MM.1S (cell line): ENCODE measurements at regions not wholly inside any gene's neighbourhood (a gene's known extent, or its start where the extent isn't known, plus 50 kb on each side); places are given as distances from the start of the nearest gene placed in this dataset.

ENCODE experiments used
- CTCF ChIP-seq: fragments of 300-600 bp; sonication (generic); IDR thresholded peaks from 2 replicates; pipeline ENCODE4 v1.5.1; 2016; ENCODE audit warnings: antibody characterized with exemption, low read length, mixed read lengths
- EZH2 ChIP-seq: fragments of 300-600 bp; sonication (generic); optimal IDR thresholded peaks from 2 replicates; pipeline ENCODE3; 2017; ENCODE audit warnings: low read depth, mild to moderate bottlenecking, antibody characterized with exemption, low read length, mixed read lengths
- EZH2phosphoT487 ChIP-seq: fragments of 300-600 bp; sonication (generic); IDR thresholded peaks from 2 replicates; pipeline ENCODE4 v1.6.1; 2018; ENCODE audit warnings: antibody characterized with exemption, low read length

DNA sequence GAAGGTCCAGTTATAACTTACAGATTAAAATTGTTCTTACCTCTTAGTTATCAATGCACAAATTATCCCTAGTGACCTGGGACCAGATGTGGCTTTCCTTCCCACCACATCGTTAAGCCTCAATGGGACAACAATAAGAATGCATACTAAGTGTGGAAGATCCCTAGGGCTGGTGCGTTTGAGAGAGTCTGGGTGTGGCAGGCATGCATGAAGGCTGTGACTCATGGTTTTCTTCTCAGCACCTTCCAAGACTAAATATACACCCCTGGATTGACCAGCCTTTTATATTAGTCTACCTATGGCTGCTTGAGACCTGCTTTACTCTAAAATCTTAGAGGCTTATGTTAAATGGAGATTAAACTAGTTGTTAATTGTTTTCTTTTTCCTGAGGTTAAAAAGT is 261.7 kb upstream of the SLC14A2 start:
- no peak for TF ChIP-seq CTCF
- no peak for TF ChIP-seq EZH2
- no peak for TF ChIP-seq EZH2phosphoT487
